Skeletal muscle satellite cell (primary cell): ENCODE measurements at regions not wholly inside any gene's neighbourhood (a gene's known extent, or its start where the extent isn't known, plus 50 kb on each side); places are given as distances from the start of the nearest gene placed in this dataset.

Experiments
- H3K27me3 ChIP-seq: 2 replicates; pipeline ENCODE4 v1.7.0; 2013; ENCODE audit warnings: low read length; ENCODE audit not compliant: control insufficient read depth, insufficient read depth
- H3K36me3 ChIP-seq: 2 replicates; pipeline ENCODE4 v1.7.0; 2013; ENCODE audit warnings: mild to moderate bottlenecking, control low read depth, low read length; ENCODE audit not compliant: insufficient read depth
- H3K4me1 ChIP-seq: 2 replicates; pipeline ENCODE4 v1.7.0; 2013; ENCODE audit warnings: low read length; ENCODE audit not compliant: control insufficient read depth, insufficient read depth
- H3K4me2 ChIP-seq: 2 replicates; pipeline ENCODE4 v1.7.0; 2013; ENCODE audit warnings: mild to moderate bottlenecking, low read length
- H3K4me3 ChIP-seq: 2 replicates; pipeline ENCODE4 v1.7.0; 2013; ENCODE audit warnings: low read length
- H3K9ac ChIP-seq: 2 replicates; pipeline ENCODE4 v1.7.0; 2013; ENCODE audit warnings: mild to moderate bottlenecking, low read depth, low read length, moderate library complexity
- H3K9me3 ChIP-seq: replicated peaks from 2 replicates; pipeline ENCODE4 v1.7.0; 2013; ENCODE audit warnings: mild to moderate bottlenecking, control low read depth, low read length

- no peak overlapping the region for H3K4me2 ChIP-seq
- no peaks in the 10 kb centered on the region for H3K9me3 ChIP-seq
- H3K4me3 ChIP-seq, result no peak overlapping the region
- no peak overlapping the region for H3K9ac ChIP-seq
- peaks cover 14% of the 10 kb centered on the region for H3K4me1 ChIP-seq
- H3K27me3 ChIP-seq, result no peaks in the 10 kb centered on the region
- no peaks in the 10 kb centered on the region for H3K36me3 ChIP-seq
Measured at GRCh38 chr6:163811317-163811716, 396.8 kb downstream of the QKI start.

- peaks cover 5% of the 10 kb centered on the region for H3K4me1 ChIP-seq
- H3K36me3 ChIP-seq, result no peaks in the 10 kb centered on the region
- H3K9me3 ChIP-seq, result no peaks in the 10 kb centered on the region
- H3K27me3 ChIP-seq, result no peaks in the 10 kb centered on the region
- no peak overlapping the region for H3K4me2 ChIP-seq
- H3K4me3 ChIP-seq, result no peak overlapping the region
- H3K9ac ChIP-seq, result no peak overlapping the region
Measured at GRCh38 chr6:163809364-163809763, 394.8 kb downstream of the QKI start.

- no peak overlapping the region for H3K4me2 ChIP-seq
- no peaks in the 10 kb centered on the region for H3K27me3 ChIP-seq
- H3K9ac ChIP-seq, result no peak overlapping the region
- no peaks in the 10 kb centered on the region for H3K9me3 ChIP-seq
- peaks cover under 1% of the 10 kb centered on the region for H3K4me1 ChIP-seq
- no peak overlapping the region for H3K4me3 ChIP-seq
- H3K36me3 ChIP-seq, result no peaks in the 10 kb centered on the region
Measured at GRCh38 chr6:163808871-163809270, 394.4 kb downstream of the QKI start.

- Histone ChIP-seq H3K9me3 (no peaks in the 10 kb centered on the region), H3K4me3 (no peak overlapping the region), H3K4me2 (no peak overlapping the region), H3K27me3 (no peaks in the 10 kb centered on the region), H3K36me3 (no peaks in the 10 kb centered on the region), H3K9ac (no peak overlapping the region), H3K4me1 (no peaks in the 10 kb centered on the region)
Measured at GRCh38 chr6:163808231-163808630, 393.7 kb downstream of the QKI start.

GRCh38 chr6:163806755-163807499 lies 392.4 kb downstream of the QKI start:
- Histone ChIP-seq H3K27me3 (no peaks in the 10 kb centered on the region), H3K9ac (no peak overlapping the region), H3K9me3 (no peaks in the 10 kb centered on the region), H3K36me3 (no peaks in the 10 kb centered on the region), H3K4me1 (no peaks in the 10 kb centered on the region), H3K4me3 (no peak overlapping the region), H3K4me2 (no peak overlapping the region)

- H3K4me2 ChIP-seq, result no peak overlapping the region
- H3K9me3 ChIP-seq, result no peaks in the 10 kb centered on the region
- H3K4me1 ChIP-seq, result no peaks in the 10 kb centered on the region
- H3K27me3 ChIP-seq, result no peaks in the 10 kb centered on the region
- H3K9ac ChIP-seq, result no peak overlapping the region
- H3K36me3 ChIP-seq, result no peaks in the 10 kb centered on the region
- no peak overlapping the region for H3K4me3 ChIP-seq
Measured at GRCh38 chr6:163804991-163805390, 390.5 kb downstream of the QKI start.

GRCh38 chr6:163802267-163802666 lies 387.7 kb downstream of the QKI start:
- Histone ChIP-seq H3K9ac (no peak overlapping the region), H3K4me2 (no peak overlapping the region), H3K4me3 (no peak overlapping the region), H3K4me1 (no peaks in the 10 kb centered on the region), H3K36me3 (no peaks in the 10 kb centered on the region), H3K27me3 (no peaks in the 10 kb centered on the region), H3K9me3 (no peaks in the 10 kb centered on the region)

- no peaks in the 10 kb centered on the region for H3K36me3 ChIP-seq
- H3K27me3 ChIP-seq, result no peaks in the 10 kb centered on the region
- no peak overlapping the region for H3K4me3 ChIP-seq
- H3K9ac ChIP-seq, result no peak overlapping the region
- H3K4me1 ChIP-seq, result peaks cover 15% of the 10 kb centered on the region
- H3K9me3 ChIP-seq, result no peaks in the 10 kb centered on the region
- no peak overlapping the region for H3K4me2 ChIP-seq
Measured at GRCh38 chr6:163797296-163797845, 382.9 kb downstream of the QKI start.

- Histone ChIP-seq H3K4me3 (no peak overlapping the region), H3K9ac (no peak overlapping the region), H3K4me1 (peaks cover 26% of the 10 kb centered on the region), H3K27me3 (no peaks in the 10 kb centered on the region), H3K9me3 (no peaks in the 10 kb centered on the region), H3K36me3 (no peaks in the 10 kb centered on the region), H3K4me2 (peak overlapping the region; percentile 36)
Measured at GRCh38 chr6:163793011-163793983, 378.8 kb downstream of the QKI start.

- Histone ChIP-seq H3K4me1 (peaks cover 26% of the 10 kb centered on the region), H3K36me3 (no peaks in the 10 kb centered on the region), H3K9ac (peak overlapping the region; percentile 23), H3K4me3 (no peak overlapping the region), H3K9me3 (no peaks in the 10 kb centered on the region), H3K4me2 (peak overlapping the region; percentile 47), H3K27me3 (no peaks in the 10 kb centered on the region)
Measured at GRCh38 chr6:163790266-163790840, 375.8 kb downstream of the QKI start.

- no peaks in the 10 kb centered on the region for H3K9me3 ChIP-seq
- peaks cover 26% of the 10 kb centered on the region for H3K4me1 ChIP-seq
- H3K27me3 ChIP-seq, result no peaks in the 10 kb centered on the region
- H3K4me2 ChIP-seq, result no peak overlapping the region
- no peak overlapping the region for H3K4me3 ChIP-seq
- no peak overlapping the region for H3K9ac ChIP-seq
- no peaks in the 10 kb centered on the region for H3K36me3 ChIP-seq
Measured at GRCh38 chr6:163789199-163789810, 374.8 kb downstream of the QKI start.
